ENCODE measurements at regions not wholly inside any gene's neighbourhood (a gene's known extent, or its start where the extent isn't known, plus 50 kb on each side); places are given as distances from the start of the nearest gene placed in this dataset.

DNA sequence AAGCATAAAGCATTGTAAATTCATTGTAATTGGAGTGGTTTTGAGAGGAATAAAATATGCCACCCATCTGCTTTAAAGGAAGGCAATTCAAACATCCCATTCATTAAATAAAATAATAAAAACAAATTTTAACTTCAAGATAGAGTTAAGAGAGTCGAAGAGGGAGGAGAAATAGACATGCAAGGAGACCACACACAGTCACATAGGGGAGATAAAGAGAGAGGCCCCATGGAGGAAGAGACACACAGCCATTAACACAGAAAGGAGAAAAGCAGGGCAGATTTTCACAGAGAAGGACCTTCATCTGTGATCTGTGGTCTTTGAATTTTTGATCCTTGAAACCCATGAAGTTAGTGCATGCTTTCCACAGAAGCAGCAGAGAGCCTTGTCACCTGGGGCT, 214.3 kb upstream of the TCF21 start:
- 17 to 41% (median 31%) methylated on average over 1 of the region's 1 CpG for WGBS, 4 donors
- Histone ChIP-seq H3K27ac (no peak overlapping the region), H3K4me1 (replicated peaks in 1 of 2) (no peaks in the 10 kb centered on the region), H3K36me3 (replicated peaks in 1 of 2) (no peaks in the 10 kb centered on the region), H3K4me3 (no peak overlapping the region), H3K27me3 (no peaks in the 10 kb centered on the region), H3K9me3 (replicated peaks in 1 of 3) (no peaks in the 10 kb centered on the region)
- no peak for DNase-seq
- intact Hi-C loops (cut with DNase I) = no loop called here
- TF ChIP-seq, protein P1, sequence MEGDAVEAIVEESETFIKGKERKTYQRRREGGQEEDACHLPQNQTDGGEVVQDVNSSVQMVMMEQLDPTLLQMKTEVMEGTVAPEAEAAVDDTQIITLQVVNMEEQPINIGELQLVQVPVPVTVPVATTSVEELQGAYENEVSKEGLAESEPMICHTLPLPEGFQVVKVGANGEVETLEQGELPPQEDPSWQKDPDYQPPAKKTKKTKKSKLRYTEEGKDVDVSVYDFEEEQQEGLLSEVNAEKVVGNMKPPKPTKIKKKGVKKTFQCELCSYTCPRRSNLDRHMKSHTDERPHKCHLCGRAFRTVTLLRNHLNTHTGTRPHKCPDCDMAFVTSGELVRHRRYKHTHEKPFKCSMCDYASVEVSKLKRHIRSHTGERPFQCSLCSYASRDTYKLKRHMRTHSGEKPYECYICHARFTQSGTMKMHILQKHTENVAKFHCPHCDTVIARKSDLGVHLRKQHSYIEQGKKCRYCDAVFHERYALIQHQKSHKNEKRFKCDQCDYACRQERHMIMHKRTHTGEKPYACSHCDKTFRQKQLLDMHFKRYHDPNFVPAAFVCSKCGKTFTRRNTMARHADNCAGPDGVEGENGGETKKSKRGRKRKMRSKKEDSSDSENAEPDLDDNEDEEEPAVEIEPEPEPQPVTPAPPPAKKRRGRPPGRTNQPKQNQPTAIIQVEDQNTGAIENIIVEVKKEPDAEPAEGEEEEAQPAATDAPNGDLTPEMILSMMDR (IDR thresholded peaks at IDR 0.05) = no peak
- no peak for TF ChIP-seq POLR2A (IDR thresholded peaks at IDR 0.05)

DNA sequence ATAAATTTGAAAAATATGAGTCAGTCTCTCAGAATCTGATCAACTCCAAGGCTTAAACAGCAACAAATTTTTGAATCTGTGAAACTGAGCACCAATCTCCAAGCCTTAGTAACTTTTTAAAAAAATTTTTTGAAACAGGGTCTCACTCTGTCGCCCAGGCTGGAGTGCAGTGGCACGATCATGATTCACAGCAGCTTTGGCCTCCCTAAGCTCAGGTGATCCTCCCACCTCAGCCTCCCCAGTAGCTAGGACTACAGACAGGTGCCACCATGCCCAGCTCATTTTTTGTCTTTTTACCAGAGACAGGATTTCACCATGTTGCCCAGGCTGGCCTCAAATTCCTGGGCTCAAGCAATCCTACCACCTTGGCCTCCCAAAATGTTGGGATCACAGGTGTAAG, 207.9 kb upstream of the TCF21 start:
- no peaks in the 10 kb centered on the region for H3K4me1 ChIP-seq (replicated peaks in 1 of 2)
- intact Hi-C loops (cut with DNase I) = no loop called here
- 71 to 80% (median 75%) methylated on average over 2 of the region's 2 CpGs for WGBS, 4 donors
- DNase-seq = no peak
- no peak overlapping the region for H3K4me3 ChIP-seq
- no peak overlapping the region for H3K27ac ChIP-seq
- no peaks in the 10 kb centered on the region for H3K36me3 ChIP-seq (replicated peaks in 1 of 2)
- no peak for TF ChIP-seq POLR2A (IDR thresholded peaks at IDR 0.05)
- TF ChIP-seq, protein P1 (IDR thresholded peaks at IDR 0.05) = no peak
- no peaks in the 10 kb centered on the region for H3K9me3 ChIP-seq (replicated peaks in 1 of 3)
- no peaks in the 10 kb centered on the region for H3K27me3 ChIP-seq

DNA sequence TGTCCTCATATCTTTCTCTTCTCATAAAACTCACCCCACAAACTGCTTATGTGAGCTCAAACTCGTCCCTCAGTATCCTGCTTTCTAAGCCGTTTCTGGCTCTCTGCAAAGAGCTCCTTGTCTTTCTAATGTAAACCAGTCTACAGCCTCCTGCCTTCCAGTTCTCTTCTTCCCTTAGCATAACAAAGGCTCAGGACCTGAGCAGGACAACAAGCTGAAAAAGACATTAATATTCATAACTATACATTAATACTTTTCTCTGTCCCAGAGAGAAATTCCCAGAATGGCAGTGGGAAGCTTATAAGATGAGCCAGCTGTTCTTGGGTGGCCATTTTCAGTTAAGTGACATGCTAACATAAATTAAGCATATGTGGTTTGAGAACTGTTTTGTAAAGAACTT, 207.0 kb upstream of the TCF21 start:
- H3K36me3 ChIP-seq (replicated peaks in 1 of 2) = no peaks in the 10 kb centered on the region
- intact Hi-C loops (cut with DNase I) = no loop called here
- H3K4me3 ChIP-seq = no peak overlapping the region
- H3K4me1 ChIP-seq (replicated peaks in 1 of 2) = no peaks in the 10 kb centered on the region
- no peak overlapping the region for H3K27ac ChIP-seq
- 18 to 32% (median 25%) methylated on average over 2 of the region's 2 CpGs for WGBS, 4 donors
- peaks cover 5% of the 10 kb centered on the region for H3K27me3 ChIP-seq
- DNase-seq = no peak
- no peaks in the 10 kb centered on the region for H3K9me3 ChIP-seq (replicated peaks in 1 of 3)
- TF ChIP-seq, protein P1 (IDR thresholded peaks at IDR 0.05) = no peak
- TF ChIP-seq POLR2A (IDR thresholded peaks at IDR 0.05) = no peak

DNA sequence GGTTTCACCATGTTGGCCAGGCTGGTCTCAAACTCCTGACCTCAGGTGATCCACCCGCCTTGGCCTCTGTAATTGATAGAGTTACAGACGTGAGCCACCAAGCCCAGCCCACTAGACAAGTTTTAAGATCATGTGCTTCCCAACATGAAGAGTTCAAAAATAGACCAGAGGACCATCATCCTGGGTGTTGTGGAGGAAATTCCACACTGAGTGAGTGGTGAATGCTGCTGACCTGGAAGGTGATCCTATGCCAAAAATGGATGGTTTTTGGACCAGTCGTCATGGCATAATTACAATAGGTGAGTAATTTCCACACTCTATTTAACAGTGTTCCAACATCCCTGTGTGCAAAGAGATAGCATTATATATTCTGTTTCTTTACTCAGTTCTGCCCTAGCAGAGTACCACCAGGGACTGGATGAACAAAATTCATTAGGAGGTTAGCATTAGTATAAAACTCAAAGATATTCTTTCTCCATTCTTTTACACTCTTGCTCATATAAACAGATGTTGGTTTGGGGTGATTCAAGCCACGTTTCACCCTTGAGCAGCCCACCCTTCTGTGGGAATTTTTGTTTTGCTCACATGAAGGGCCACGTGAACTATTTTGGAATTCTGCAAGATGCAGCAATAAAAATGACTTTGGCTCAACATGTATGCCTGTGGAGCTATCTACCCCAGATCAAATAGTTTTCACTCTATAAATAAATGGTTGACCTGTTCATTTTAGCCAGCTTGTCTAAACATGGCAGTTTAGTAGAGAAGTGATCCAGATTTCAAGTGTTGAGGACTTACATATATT, 206.2 kb upstream of the TCF21 start:
- H3K36me3 ChIP-seq (replicated peaks in 1 of 2) = no peaks in the 10 kb centered on the region
- WGBS, 4 donors = 56 to 70% (median 63%) methylated on average over 4 to 5 of the region's 5 CpGs
- no peaks in the 10 kb centered on the region for H3K4me1 ChIP-seq (replicated peaks in 1 of 2)
- intact Hi-C loops (cut with DNase I) = no loop called here
- H3K27me3 ChIP-seq = peaks cover 5% of the 10 kb centered on the region
- DNase-seq = no peak
- H3K4me3 ChIP-seq = no peak overlapping the region
- TF ChIP-seq POLR2A (IDR thresholded peaks at IDR 0.05) = no peak
- TF ChIP-seq, protein P1 (IDR thresholded peaks at IDR 0.05) = no peak
- no peaks in the 10 kb centered on the region for H3K9me3 ChIP-seq (replicated peaks in 1 of 3)
- no peak overlapping the region for H3K27ac ChIP-seq

Data from adrenal gland (tissue), 9 donors.